ENCODE measurements at regions not wholly inside any gene's neighbourhood (a gene's known extent, or its start where the extent isn't known, plus 50 kb on each side); places are given as distances from the start of the nearest gene placed in this dataset.
A peak's percentile ranks its signal among the peaks of the same experiment; 100 is the strongest.

DNA sequence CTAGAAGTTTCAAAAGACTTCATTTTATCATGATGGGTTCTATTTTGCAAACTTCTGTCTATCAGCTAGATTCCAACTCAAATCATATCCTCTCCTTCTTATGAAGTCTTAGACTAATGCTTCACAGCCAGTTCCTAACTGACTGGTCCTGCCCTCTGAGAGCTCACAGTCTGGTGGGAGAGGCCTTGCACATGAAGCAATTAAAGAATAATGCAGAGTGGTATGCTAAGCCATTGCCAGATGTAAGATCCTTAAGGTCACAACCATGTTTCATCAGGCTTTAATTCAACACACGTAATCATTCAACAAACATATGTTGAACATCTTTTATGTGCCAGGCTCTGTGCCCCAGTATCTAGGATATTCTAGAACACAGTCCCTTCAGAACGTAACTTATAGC is 125.8 kb upstream of the TMPO start:
- DNase-seq (ENCODE audit: low spot score): no peak

GRCh38 chr12:98397323-98398105 is 117.9 kb upstream of the TMPO start:
- peak; percentile 86 for DNase-seq (ENCODE audit: low spot score)

GRCh38 chr12:98399532-98399931 is 115.9 kb upstream of the TMPO start:
- no peak for DNase-seq (ENCODE audit: low spot score)

DNA sequence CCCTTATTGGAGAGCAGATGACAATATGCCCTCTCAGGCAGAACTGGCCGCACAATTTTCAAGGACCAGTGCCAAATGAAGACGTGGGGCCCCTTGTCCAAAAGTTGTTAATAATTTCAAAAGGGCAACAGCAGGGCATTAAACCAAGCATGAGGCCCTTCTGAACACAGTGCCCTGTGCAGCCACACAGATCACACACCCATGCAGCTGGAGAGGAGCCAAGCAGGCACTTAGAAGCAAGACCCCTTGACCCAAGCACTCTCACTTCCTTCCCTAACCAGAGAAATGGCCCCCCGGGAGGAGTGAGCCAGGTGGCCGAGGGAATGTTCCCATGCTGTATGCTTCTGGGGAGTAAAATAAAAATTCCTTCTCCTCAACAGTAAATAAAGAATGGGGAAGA is 114.0 kb upstream of the TMPO start:
- no peak for DNase-seq (ENCODE audit: low spot score)

- DNase-seq (ENCODE audit: low spot score): no peak
Measured at GRCh38 chr12:98402091-98402490, 113.3 kb upstream of the TMPO start.

GRCh38 chr12:98402671-98403070 is 112.7 kb upstream of the TMPO start:
- no peak for DNase-seq (ENCODE audit: low spot score)

DNA sequence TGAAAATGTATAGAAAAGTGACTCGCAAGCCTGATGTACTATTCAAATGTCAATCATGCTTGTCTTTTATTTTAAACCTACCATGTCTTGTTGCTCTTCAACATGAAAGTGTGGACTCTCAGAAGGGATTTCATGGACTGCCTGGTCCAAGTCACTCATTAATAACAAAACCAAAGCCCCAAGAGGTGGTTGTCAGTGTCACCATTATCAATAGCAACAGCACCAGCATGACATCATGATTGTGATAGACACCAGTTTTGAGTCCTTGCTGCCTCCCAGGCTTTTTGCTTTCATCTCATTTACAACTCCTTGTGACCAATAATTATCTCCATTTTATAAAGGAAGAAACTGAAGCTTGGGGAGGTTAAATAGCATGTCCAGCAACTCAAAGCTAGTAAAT is 112.0 kb upstream of the TMPO start:
- no peak for DNase-seq (ENCODE audit: low spot score)

- no peak for DNase-seq (ENCODE audit: low spot score)
Measured at GRCh38 chr12:98403936-98404335, 111.5 kb upstream of the TMPO start.

DNA sequence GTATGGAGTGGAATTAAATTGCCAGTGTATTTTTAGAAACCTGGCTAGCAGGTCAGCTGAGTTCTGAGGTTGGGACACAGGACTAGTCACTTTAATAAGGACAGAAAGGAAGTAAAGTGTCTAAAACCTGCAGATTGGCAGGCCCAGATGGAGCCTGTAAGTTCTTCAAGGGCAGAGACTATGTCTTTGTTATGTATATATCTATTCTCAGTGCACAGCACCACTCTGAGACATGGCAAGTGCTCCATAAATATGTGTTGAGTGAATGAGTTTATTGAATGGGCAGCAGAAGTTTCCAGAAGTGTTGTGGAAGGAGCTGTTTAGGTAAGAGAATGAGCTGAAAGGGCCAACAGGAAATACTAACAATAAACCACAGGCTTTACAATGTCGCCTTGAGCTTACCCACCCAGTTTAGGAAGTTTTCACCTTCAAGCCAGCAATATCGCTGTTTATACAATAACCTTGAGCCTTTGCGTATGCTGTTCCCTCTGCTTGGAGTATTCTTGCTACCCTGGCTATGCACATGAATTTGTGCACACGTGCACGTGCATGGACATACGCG is 109.5 kb upstream of the TMPO start:
- no peak for DNase-seq (ENCODE audit: low spot score)

DNA sequence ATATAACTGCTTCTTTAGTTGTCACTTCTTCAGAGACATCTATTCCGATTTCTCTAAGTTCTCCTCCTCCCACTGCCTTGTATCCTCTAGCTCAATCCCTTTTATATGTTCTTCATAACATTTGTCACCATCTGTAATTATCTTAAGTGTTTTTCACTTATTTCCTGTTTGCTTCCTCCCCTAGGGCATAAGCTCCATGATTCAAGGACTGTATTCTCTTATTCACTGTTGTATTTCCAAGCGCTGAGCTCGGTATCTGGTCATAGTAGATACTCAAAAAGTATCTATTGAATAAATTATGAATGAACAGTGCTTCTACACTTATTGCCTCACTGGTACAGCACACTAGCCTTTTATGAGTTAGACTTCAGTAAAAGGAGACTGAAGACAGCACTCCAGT is 109.0 kb upstream of the TMPO start:
- DNase-seq (ENCODE audit: low spot score): no peak

DNA sequence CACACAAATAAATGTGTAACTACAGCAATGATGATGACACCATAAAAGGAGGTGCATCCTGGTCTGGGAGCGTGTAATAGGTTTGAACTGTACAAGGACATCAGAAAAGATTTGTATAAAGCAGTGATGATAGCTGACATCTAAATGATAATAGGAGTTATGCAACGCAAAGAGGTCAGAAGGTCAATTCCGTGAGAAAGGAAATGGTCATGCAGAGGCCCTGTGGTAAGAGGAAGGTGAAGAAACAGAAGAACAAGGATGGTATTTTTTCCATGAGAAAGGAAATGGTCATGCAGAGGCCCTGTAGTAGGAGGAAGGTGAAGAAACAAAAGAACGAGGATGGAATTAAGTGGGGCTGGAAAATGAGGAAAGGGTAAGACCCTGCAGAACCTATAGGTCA is 106.7 kb upstream of the TMPO start:
- no peak for DNase-seq (ENCODE audit: low spot score)

GRCh38 chr12:98409548-98409947 is 105.8 kb upstream of the TMPO start:
- no peak for DNase-seq (ENCODE audit: low spot score)

DNA sequence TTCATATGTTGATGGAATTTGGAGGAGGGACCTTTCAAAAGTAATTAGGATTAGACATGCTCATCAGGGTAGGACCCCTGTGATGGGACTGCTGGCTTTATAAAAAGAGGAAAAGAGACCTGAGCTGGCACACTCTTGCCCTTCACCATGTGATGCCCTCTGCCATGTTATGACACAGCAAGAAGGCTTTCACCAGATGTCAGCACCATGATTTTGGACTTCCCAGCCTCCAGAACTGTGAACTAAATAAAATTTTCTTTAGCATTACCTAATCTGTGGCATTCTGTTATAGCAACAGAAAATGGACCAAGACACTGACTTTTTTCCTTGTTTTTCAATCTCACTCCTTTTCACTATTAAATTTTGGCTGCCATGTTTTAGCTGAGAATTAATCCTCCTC is 105.0 kb upstream of the TMPO start:
- no peak for DNase-seq (ENCODE audit: low spot score)

DNA sequence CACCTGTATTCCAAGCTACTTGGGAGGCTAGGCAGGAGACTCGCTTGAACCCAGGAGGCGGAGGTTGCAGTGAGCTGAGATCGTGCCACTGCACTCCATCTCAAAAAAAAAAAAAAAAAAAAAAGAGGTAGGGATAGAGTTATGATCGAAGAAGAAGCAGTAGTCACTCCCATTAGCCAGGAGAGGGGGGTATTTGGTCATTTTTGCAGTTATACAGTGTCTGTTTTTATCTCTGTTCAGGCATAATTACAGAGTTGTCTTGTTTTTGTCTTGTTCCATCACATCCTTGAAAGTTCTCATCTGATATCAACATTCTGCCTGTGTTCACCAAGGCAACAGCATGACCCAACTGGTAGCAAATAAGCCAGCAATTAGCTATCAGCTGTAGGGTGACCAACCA is 98.5 kb upstream of the TMPO start:
- DNase-seq (ENCODE audit: low spot score): no peak

- no peak for DNase-seq (ENCODE audit: low spot score)
Measured at GRCh38 chr12:98417266-98417665, 98.1 kb upstream of the TMPO start.

DNA sequence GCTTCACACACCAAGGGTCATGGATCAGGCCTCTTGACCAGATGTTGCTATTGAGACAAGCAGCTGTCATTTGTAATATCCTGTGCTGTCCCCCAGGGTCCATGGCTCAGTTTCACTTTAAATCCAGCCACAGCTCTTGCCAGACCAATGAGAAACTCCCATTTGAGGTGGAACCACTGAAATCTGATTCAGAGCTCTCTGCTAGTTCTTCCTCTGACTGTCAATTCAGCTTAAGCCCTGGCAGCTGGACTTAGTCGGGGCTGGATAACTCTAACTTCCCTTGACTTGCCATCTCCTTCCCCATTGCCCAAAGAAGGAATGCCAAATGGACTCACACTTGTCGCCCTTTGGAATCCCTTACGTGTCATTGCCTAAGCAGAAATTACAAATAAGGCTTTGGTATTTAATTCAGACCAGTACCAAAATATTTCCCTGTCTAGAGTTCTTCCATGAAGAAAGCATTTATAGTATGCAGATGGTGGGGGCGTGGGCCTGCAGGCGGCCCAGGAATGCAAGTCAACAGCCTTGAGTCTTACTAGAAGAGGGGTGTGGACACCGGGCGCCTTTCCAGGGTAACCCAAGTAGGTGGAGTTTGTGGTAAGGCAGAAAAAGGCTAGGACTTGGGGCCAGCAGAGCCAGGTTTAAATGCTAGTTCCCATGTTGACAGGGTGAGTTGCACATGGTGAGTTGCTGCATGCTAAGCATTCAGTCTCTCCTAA is 96.9 kb upstream of the TMPO start:
- DNase-seq (ENCODE audit: low spot score): peak; percentile 90

GRCh38 chr12:98419081-98419794 is 96.2 kb upstream of the TMPO start:
- DNase-seq (ENCODE audit: low spot score): no peak

DNA sequence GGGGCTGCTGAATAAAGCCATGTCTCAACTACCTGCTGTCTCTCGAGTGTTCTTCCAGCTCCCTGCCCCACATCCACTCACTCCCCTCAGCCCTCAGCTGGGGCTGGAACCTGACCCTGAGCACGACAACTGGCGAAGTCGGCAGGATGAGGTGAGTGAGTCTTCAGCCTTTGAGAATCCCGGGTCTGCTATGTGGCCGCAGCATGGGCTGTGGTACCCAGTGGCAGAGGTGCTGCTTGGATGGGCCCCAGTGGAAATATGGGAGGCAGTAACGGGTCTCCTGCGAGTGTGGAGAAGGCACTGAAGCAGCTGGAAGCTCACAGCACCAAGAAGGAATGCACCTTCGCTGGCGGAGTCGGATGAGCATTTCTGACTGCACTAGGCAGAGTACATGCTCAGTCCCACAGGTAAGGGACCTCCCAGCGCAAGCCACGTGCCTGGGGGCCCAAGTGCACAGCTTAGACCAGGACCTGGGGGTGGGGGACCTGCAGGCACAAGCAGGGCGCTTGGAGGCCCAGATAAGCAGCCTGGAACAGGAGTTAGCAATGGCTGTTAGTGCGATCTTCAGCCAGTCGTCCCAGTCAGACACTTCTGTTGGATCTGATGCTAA is 95.5 kb upstream of the TMPO start:
- DNase-seq (ENCODE audit: low spot score): no peak

DNA sequence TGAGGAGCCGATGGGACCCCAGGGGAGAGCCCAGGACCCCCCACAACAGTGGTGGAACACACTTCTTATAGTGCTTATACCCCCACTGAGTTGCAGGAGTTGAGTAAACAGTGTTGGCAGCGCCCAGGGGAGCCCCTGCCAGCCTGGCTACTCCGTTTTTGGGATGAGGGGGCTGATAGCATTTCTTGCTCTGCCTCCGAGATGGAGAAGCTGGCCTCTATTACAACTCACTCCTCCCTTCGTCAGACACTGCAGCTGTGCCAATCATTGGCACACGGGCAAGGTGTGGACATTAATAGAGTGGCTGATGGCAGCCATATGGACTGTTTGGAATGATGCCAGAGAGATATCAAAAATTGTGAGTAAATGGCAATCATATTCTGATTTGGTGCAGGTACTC is 94.9 kb upstream of the TMPO start:
- no peak for DNase-seq (ENCODE audit: low spot score)

DNA sequence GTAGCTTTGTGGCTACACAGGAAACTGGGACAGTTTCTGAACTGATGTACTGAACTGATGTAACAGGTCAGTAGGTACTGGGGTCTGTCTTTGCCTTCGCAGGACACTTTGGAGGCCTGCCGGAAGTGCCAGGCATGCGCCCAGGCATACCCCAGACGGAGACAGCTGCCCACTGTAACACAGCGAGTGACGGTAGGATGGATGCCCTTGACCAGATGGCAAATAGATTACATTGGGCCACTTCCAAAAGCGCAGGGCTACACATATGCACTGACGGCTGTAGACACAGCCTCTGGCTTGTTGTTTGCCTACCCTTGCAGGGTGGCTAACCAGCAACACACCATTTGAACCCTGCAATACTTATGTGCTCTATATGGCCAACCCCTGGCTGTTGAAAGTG is 94.1 kb upstream of the TMPO start:
- no peak for DNase-seq (ENCODE audit: low spot score)

GRCh38 chr12:98422359-98422758 is 93.0 kb upstream of the TMPO start:
- DNase-seq (ENCODE audit: low spot score): no peak

DNA sequence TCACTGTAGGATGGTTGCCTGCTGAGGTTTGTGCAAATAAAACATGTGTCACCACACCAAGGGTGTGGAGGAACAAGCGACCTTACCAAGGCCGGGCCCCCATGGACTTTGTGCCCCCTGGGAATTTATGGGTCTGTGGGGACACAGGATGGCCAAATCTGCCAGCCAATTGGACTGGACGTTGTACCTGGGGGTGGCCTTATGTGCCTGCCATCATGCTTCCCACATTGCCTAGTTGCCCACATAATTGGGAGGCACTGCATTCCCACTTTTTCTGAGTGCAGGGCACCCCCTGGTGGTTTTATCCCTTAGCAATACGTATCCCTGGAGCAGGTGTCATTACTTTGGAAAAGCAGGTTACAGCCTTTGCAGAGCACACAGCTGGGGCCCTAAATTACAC is 92.6 kb upstream of the TMPO start:
- no peak for DNase-seq (ENCODE audit: low spot score)

Measured in ureter (tissue), 1 donor.